Mammary epithelial cell (primary cell): ENCODE measurements at regions not wholly inside any gene's neighbourhood (a gene's known extent, or its start where the extent isn't known, plus 50 kb on each side); places are given as distances from the start of the nearest gene placed in this dataset.

Experiments
- EZH2 ChIP-seq: IDR thresholded peaks from 2 replicates; pipeline ENCODE4 v1.6.1; 2012; ENCODE audit warnings: low read length, inconsistent platforms, borderline replicate concordance
- TF ChIP-seq, protein P1 (sequence below), 2 donors: IDR thresholded peaks in 1 of 2; conservative IDR thresholded peaks in 1 of 2; 2 replicates each; pipeline ENCODE4 v1.5.1; 2011 to 2012; ENCODE audit warnings: inconsistent platforms in 2 of 2, low read length in 2 of 2, mild to moderate bottlenecking in 2 of 2, control low read depth in 1 of 2, low read depth in 1 of 2; ENCODE audit not compliant: insufficient read depth in 1 of 2; ENCODE audit errors: extremely low read depth in 1 of 2

GRCh38 chr16:72464052-72464451, 292.1 kb upstream of the PMFBP1 start:
- TF ChIP-seq, protein P1, sequence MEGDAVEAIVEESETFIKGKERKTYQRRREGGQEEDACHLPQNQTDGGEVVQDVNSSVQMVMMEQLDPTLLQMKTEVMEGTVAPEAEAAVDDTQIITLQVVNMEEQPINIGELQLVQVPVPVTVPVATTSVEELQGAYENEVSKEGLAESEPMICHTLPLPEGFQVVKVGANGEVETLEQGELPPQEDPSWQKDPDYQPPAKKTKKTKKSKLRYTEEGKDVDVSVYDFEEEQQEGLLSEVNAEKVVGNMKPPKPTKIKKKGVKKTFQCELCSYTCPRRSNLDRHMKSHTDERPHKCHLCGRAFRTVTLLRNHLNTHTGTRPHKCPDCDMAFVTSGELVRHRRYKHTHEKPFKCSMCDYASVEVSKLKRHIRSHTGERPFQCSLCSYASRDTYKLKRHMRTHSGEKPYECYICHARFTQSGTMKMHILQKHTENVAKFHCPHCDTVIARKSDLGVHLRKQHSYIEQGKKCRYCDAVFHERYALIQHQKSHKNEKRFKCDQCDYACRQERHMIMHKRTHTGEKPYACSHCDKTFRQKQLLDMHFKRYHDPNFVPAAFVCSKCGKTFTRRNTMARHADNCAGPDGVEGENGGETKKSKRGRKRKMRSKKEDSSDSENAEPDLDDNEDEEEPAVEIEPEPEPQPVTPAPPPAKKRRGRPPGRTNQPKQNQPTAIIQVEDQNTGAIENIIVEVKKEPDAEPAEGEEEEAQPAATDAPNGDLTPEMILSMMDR (conservative IDR thresholded peaks at IDR 0.05 in 1 of 2, IDR thresholded peaks at IDR 0.05 in 1 of 2; ENCODE audit: extremely low read depth in 1 of 2, insufficient read depth in 1 of 2, low read depth in 1 of 2, low read length in 2 of 2), result no peak
- no peak for TF ChIP-seq EZH2
